K562 (cell line): ENCODE measurements at regions not wholly inside any gene's neighbourhood (a gene's known extent, or its start where the extent isn't known, plus 50 kb on each side); places are given as distances from the start of the nearest gene placed in this dataset.

Experiments
- ATAC-seq: fragments of 200-7000 bp; cut with Tn5 transposase; 3 replicates; pipeline ENCODE4 v1.9.1; 2020; ENCODE audit warnings: moderate library complexity
- BruUV-seq: library from RNA; stranded (reverse); fragments of 400-500 nt; replicated peaks from 2 replicates; lab custom pipeline; 2021; lab: Mats Ljungman, UMichigan
- CTCF ChIA-PET: fragments of 300-600 bp; formaldehyde crosslinking; extraction: SDS; loops from one replicate; lab custom pipeline; 2021; ENCODE audit warnings: low intra/inter-chr PET ratio; lab: Yijun Ruan, JAX
- POLR2A ChIA-PET: fragments of 300-600, 350-650 bp; sonication (Branson Sonifier 250); formaldehyde crosslinking; extraction: SDS; loops from one replicate; lab custom pipeline; 2021; ENCODE audit warnings: antibody characterized with exemption, inconsistent platforms; lab: Yijun Ruan, JAX
- DNase-seq, 4 experiments: peaks; one replicate each; pipeline versions ENCODE4 v3.0.0 to v3.0.0-alpha.2; 2011 to 2018; ENCODE audit warnings: low spot score in 3 of 4, mixed read lengths in 3 of 4; ENCODE audit errors: extremely low read depth in 1 of 4
- FAIRE-seq: peaks from 2 replicates; lab custom pipeline; 2011; peaks lifted over from hg19 to GRCh38; lab: Jason Lieb, UNC
- H2AFZ ChIP-seq: 2 replicates; pipeline ENCODE4 v1.6.0; 2011; ENCODE audit warnings: low read depth, low read length, control low read depth, inconsistent platforms
- H3K27ac ChIP-seq: fragments of 200-600 bp; 3 replicates; pipeline ENCODE4 v1.8.0; 2011; ENCODE audit warnings: low read depth, mild to moderate bottlenecking, control low read depth, inconsistent platforms, low read length, moderate library complexity, mixed read lengths; ENCODE audit errors: extremely low read depth
- H3K27me3 ChIP-seq, 2 experiments: fragments of 300-600 bp in 1 of 2; 2 replicates in 1 of 2; 3 replicates in 1 of 2; pipeline versions ENCODE4 v1.6.0 to v1.8.0; 2011; ENCODE audit warnings: inconsistent platforms in 2 of 2, low read length in 2 of 2, mild to moderate bottlenecking in 1 of 2, mixed read lengths in 1 of 2, moderate library complexity in 1 of 2; ENCODE audit not compliant: control insufficient read depth in 2 of 2, insufficient read depth in 2 of 2
- H3K36me3 ChIP-seq: fragments of 300-600 bp; 3 replicates; pipeline ENCODE4 v1.8.0; 2011; ENCODE audit warnings: mild to moderate bottlenecking, low read length, inconsistent platforms; ENCODE audit not compliant: control insufficient read depth, insufficient read depth
- H3K4me1 ChIP-seq, 2 experiments: fragments of 200-600 bp in 1 of 2; replicated peaks in 1 of 2; 2 replicates in 1 of 2; 3 replicates in 1 of 2; pipeline versions ENCODE4 v1.5.1 to v1.8.0; 2011; ENCODE audit warnings: inconsistent platforms in 2 of 2, low read length in 2 of 2, mild to moderate bottlenecking in 1 of 2, mixed read lengths in 1 of 2, moderate library complexity in 1 of 2; ENCODE audit not compliant: control insufficient read depth in 2 of 2, insufficient read depth in 2 of 2
- H3K4me2 ChIP-seq: 2 replicates; pipeline ENCODE4 v1.6.1; 2011; ENCODE audit warnings: low read length, control low read depth, inconsistent platforms, mixed read lengths; ENCODE audit not compliant: insufficient read depth
- H3K4me3 ChIP-seq: fragments of 200-600 bp; sonication (generic), shearing (Covaris generic); 2 replicates; pipeline ENCODE4 v1.5.1; 2016; ENCODE audit warnings: control low read depth, inconsistent platforms
- H3K79me2 ChIP-seq: fragments of 200-600 bp; 3 replicates; pipeline ENCODE4 v1.8.0; 2011; ENCODE audit warnings: low read length, inconsistent platforms; ENCODE audit not compliant: control insufficient read depth, insufficient read depth
- H3K9ac ChIP-seq, 2 experiments: 2 replicates each; pipeline versions ENCODE4 v1.6.0 to v1.6.1; 2011; ENCODE audit warnings: low read depth in 2 of 2, low read length in 2 of 2, control low read depth in 1 of 2, inconsistent platforms in 1 of 2, mild to moderate bottlenecking in 1 of 2, mixed read lengths in 1 of 2; ENCODE audit not compliant: insufficient read depth in 1 of 2
- H3K9me1 ChIP-seq: one replicate; pipeline ENCODE4 v1.6.0; 2011; ENCODE audit warnings: inconsistent platforms, mild to moderate bottlenecking, low read length, moderate library complexity; ENCODE audit not compliant: control insufficient read depth, insufficient read depth
- H3K9me3 ChIP-seq: replicated peaks from 2 replicates; pipeline ENCODE4 v1.5.1; 2011; ENCODE audit warnings: low read depth, low read length, inconsistent platforms; ENCODE audit not compliant: control insufficient read depth, insufficient read depth
- H4K20me1 ChIP-seq: replicated peaks from 2 replicates; pipeline ENCODE4 v1.6.1; 2011; ENCODE audit warnings: low read length, inconsistent platforms, mixed read lengths; ENCODE audit not compliant: control insufficient read depth, insufficient read depth
- CEBPG ChIP-seq, 3 experiments: fragments of 200-800 bp in 1 of 3; sonication (Bioruptor generic) in 1 of 3; sonication (generic) in 1 of 3; formaldehyde crosslinking in 1 of 3; IDR thresholded peaks in 2 of 3; conservative IDR thresholded peaks in 1 of 3; 2 replicates each; pipeline versions ENCODE4 v1.6.1 to v1.8.0; 2016 to 2022; ENCODE audit warnings: missing compliant biosample characterization in 2 of 3, missing genetic modification characterization in 2 of 3, mild to moderate bottlenecking in 1 of 3, missing genetic modification reagents in 1 of 3
- FOXK1 ChIP-seq: sonication (generic); formaldehyde crosslinking; IDR thresholded peaks from 2 replicates; pipeline ENCODE4 v1.8.0; 2022; ENCODE audit warnings: missing genetic modification reagents, mild to moderate bottlenecking, borderline replicate concordance
- HNRNPLL ChIP-seq: fragments of 200-400 bp; formaldehyde crosslinking; IDR thresholded peaks from 2 replicates; pipeline ENCODE4 v1.6.1; 2017; ENCODE audit warnings: low read length, low read depth, mild to moderate bottlenecking; ENCODE audit not compliant: poor library complexity, severe bottlenecking
- IRF1 ChIP-seq: sonication (generic); formaldehyde crosslinking; IDR thresholded peaks from 2 replicates; pipeline ENCODE4 v1.8.0; 2022; ENCODE audit warnings: missing genetic modification reagents, mild to moderate bottlenecking, borderline replicate concordance
- MTF1 ChIP-seq: fragments of 250-450 bp; sonication (Bioruptor Pico); IDR thresholded peaks from 2 replicates; pipeline ENCODE4 v1.9.0; 2021; ENCODE audit warnings: moderate library complexity, mild to moderate bottlenecking, inconsistent platforms, borderline replicate concordance
- MYBL2 ChIP-seq, 2 experiments: fragments of 450-650 bp in 1 of 2; sonication (generic) in 1 of 2; formaldehyde crosslinking in 1 of 2; IDR thresholded peaks; 2 replicates each; pipeline versions ENCODE4 v1.6.1 to v1.8.1; 2017 to 2022; ENCODE audit warnings: borderline replicate concordance in 1 of 2, inconsistent platforms in 1 of 2, low read depth in 1 of 2, mild to moderate bottlenecking in 1 of 2, missing genetic modification reagents in 1 of 2, moderate library complexity in 1 of 2
- NCOR1 ChIP-seq: fragments of 450-650 bp; IDR thresholded peaks from 2 replicates; pipeline ENCODE4 v1.6.1; 2016; ENCODE audit warnings: mild to moderate bottlenecking, moderate library complexity
- PTRF ChIP-seq: fragments of 450-650 bp; IDR thresholded peaks from 2 replicates; pipeline ENCODE4 v1.6.1; 2016; ENCODE audit warnings: mild to moderate bottlenecking, missing genetic modification characterization, missing compliant biosample characterization
- RBM34 ChIP-seq: fragments of 200-400 bp; formaldehyde crosslinking; IDR thresholded peaks from 2 replicates; pipeline ENCODE4 v1.6.1; 2018; ENCODE audit warnings: low read length, borderline replicate concordance; ENCODE audit not compliant: insufficient read depth
- STAT5A ChIP-seq: IDR thresholded peaks from 2 replicates; pipeline ENCODE4 v1.6.1; 2012; ENCODE audit warnings: low read length, inconsistent platforms, borderline replicate concordance
- TAF9B ChIP-seq: fragments of 450-650 bp; IDR thresholded peaks from 2 replicates; pipeline ENCODE4 v1.6.1; 2018; ENCODE audit warnings: mild to moderate bottlenecking; ENCODE audit not compliant: partially characterized antibody
- ZNF274 ChIP-seq: IDR thresholded peaks from 2 replicates; pipeline ENCODE4 v1.6.1; 2011; ENCODE audit warnings: low read depth, mild to moderate bottlenecking, low read length, moderate library complexity, borderline replicate concordance
- WGBS: fragments of 100-300 bp; shearing (Covaris generic); methylation state at CpG from one replicate; pipeline ENCODE4 v1.1.6; 2016; ENCODE audit warnings: low coverage, mixed read lengths; ENCODE audit not compliant: insufficient coverage; ENCODE audit errors: missing lambda C conversion rate; 5-methylcytosine and 5-hydroxymethylcytosine counted together
- in situ Hi-C: fragments of 300-500 bp; cut with MboI; formaldehyde crosslinking; loops from 4 replicates; pipeline ENCODE4 v1.15.0; 2018; ENCODE audit warnings: inconsistent platforms, mixed read lengths
- intact Hi-C: fragments of 100-400 bp; cut with micrococcal nuclease; formaldehyde crosslinking; loops from 2 replicates; pipeline ENCODE4 v1.14.2; 2022
- TF ChIP-seq, protein P1 (sequence below): fragments of 450-650 bp; IDR thresholded peaks from 2 replicates; pipeline ENCODE4 v1.6.1; 2017; ENCODE audit warnings: antibody characterized with exemption, mild to moderate bottlenecking
- TF ChIP-seq, protein P2 (sequence below): fragments of 450-650 bp; IDR thresholded peaks from 2 replicates; pipeline ENCODE4 v1.6.1; 2018; ENCODE audit warnings: mild to moderate bottlenecking, low read depth; ENCODE audit not compliant: partially characterized antibody

DNA sequence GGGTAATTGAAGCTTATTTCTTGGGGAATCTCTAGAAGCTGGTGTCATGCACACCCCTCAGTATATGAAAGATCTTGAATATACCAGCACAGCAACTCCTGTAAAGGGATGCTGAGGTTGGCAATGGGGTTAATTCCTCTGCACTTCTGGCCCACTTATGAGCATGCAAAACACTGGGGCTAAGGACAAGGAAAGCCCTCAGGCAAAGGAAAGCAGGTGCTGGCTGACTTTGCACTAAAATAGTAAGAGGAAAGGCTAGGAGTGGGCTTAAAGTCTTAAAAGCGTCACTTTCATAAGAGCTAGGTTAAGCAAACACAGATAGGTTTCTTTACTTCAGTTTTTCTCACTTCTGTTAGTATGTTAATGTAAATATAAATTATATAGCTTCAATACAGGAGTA is 572.6 kb upstream of the LUZP2 start (continued):
- TF ChIP-seq TAF9B (no peak), STAT5A (no peak), PTRF (no peak), RBM34 (no peak), MYBL2 (IDR thresholded peaks at IDR 0.05; ENCODE audit: low read depth) (no peak), MYBL2 (CRISPR knock-in tag; IDR thresholded peaks at IDR 0.05; ENCODE audit: borderline replicate concordance) (no peak)
- TF ChIP-seq, protein P1, sequence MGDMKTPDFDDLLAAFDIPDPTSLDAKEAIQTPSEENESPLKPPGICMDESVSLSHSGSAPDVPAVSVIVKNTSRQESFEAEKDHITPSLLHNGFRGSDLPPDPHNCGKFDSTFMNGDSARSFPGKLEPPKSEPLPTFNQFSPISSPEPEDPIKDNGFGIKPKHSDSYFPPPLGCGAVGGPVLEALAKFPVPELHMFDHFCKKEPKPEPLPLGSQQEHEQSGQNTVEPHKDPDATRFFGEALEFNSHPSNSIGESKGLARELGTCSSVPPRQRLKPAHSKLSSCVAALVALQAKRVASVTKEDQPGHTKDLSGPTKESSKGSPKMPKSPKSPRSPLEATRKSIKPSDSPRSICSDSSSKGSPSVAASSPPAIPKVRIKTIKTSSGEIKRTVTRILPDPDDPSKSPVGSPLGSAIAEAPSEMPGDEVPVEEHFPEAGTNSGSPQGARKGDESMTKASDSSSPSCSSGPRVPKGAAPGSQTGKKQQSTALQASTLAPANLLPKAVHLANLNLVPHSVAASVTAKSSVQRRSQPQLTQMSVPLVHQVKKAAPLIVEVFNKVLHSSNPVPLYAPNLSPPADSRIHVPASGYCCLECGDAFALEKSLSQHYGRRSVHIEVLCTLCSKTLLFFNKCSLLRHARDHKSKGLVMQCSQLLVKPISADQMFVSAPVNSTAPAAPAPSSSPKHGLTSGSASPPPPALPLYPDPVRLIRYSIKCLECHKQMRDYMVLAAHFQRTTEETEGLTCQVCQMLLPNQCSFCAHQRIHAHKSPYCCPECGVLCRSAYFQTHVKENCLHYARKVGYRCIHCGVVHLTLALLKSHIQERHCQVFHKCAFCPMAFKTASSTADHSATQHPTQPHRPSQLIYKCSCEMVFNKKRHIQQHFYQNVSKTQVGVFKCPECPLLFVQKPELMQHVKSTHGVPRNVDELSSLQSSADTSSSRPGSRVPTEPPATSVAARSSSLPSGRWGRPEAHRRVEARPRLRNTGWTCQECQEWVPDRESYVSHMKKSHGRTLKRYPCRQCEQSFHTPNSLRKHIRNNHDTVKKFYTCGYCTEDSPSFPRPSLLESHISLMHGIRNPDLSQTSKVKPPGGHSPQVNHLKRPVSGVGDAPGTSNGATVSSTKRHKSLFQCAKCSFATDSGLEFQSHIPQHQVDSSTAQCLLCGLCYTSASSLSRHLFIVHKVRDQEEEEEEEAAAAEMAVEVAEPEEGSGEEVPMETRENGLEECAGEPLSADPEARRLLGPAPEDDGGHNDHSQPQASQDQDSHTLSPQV, result no peak

- BruUV-seq, result no TSS peak
- no peak overlapping the region for H2AFZ ChIP-seq
- H3K9ac ChIP-seq, result no peak overlapping the region
- CTCF ChIA-PET, result no interaction called here
- no peaks in the 10 kb centered on the region for H3K4me1 ChIP-seq
- no peaks in the 10 kb centered on the region for H4K20me1 ChIP-seq
- no peak for FAIRE-seq
- no peak overlapping the region for H3K4me2 ChIP-seq
- ATAC-seq, result no peak
- no peaks in the 10 kb centered on the region for H3K9me3 ChIP-seq
- in situ Hi-C loops, result no loop called here
- no peak overlapping the region for H3K27ac ChIP-seq
- POLR2A ChIA-PET, result no interaction called here
- H3K9me1 ChIP-seq, result no peaks in the 10 kb centered on the region
- intact Hi-C loops, result no loop called here
- no peak overlapping the region for H3K4me3 ChIP-seq
- H3K36me3 ChIP-seq, result no peaks in the 10 kb centered on the region
- 0% methylated on average over 2 of the region's 2 CpGs for WGBS
- DNase-seq, result no peak
- no peaks in the 10 kb centered on the region for H3K27me3 ChIP-seq
- no peaks in the 10 kb centered on the region for H3K79me2 ChIP-seq
- no peak for TF ChIP-seq MTF1 (CRISPR knock-in tag)
- TF ChIP-seq FOXK1 (CRISPR knock-in tag), result no peak
- TF ChIP-seq ZNF274, result no peak
- TF ChIP-seq CEBPG (CRISPR knock-in tag; IDR thresholded peaks at IDR 0.05), result no peak
- TF ChIP-seq CEBPG (tag; conservative IDR thresholded peaks at IDR 0.05 in 1 of 2, IDR thresholded peaks at IDR 0.05 in 1 of 2), result no peak
- TF ChIP-seq NCOR1, result no peak
- TF ChIP-seq, protein P2, sequence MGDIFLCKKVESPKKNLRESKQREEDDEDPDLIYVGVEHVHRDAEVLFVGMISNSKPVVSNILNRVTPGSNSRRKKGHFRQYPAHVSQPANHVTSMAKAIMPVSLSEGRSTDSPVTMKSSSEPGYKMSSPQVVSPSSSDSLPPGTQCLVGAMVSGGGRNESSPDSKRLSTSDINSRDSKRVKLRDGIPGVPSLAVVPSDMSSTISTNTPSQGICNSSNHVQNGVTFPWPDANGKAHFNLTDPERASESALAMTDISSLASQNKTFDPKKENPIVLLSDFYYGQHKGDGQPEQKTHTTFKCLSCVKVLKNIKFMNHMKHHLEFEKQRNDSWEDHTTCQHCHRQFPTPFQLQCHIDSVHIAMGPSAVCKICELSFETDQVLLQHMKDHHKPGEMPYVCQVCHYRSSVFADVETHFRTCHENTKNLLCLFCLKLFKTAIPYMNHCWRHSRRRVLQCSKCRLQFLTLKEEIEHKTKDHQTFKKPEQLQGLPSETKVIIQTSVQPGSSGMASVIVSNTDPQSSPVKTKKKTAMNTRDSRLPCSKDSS, result no peak
- TF ChIP-seq HNRNPLL, result no peak
- TF ChIP-seq IRF1 (CRISPR knock-in tag), result no peak
These were observed 565.4 kb upstream of the LUZP2 start for GRCh38 chr11:23931443-23931842.
